OCI-LY7 (cell line): ENCODE measurements at regions not wholly inside any gene's neighbourhood (a gene's known extent, or its start where the extent isn't known, plus 50 kb on each side); places are given as distances from the start of the nearest gene placed in this dataset.

Source experiments
- BruUV-seq: library from RNA; stranded (reverse); fragments of 400-500 nt; replicated peaks from 2 replicates; lab custom pipeline; 2021; lab: Mats Ljungman, UMichigan
- CTCF ChIA-PET: fragments of 300-600 bp; sonication (Branson Sonifier 250); formaldehyde crosslinking; loops from one replicate; lab custom pipeline; 2022; ENCODE audit warnings: antibody characterized with exemption; ENCODE audit not compliant: unreplicated experiment; lab: Charles Lee
- POLR2A ChIA-PET: fragments of 300-600 bp; sonication (Branson Sonifier 250); formaldehyde crosslinking; loops from one replicate; lab custom pipeline; 2022; ENCODE audit warnings: antibody characterized with exemption; lab: Charles Lee
- DNase-seq: peaks from one replicate; pipeline ENCODE4 v3.0.0-alpha.2; 2015; ENCODE audit warnings: low spot score
- H2AFZ ChIP-seq: fragments of 200-600 bp; sonication (generic), shearing (Covaris generic); 2 replicates; pipeline ENCODE4 v1.6.1; 2014; ENCODE audit warnings: mild to moderate bottlenecking, antibody characterized with exemption, low read length, moderate library complexity
- H3K27ac ChIP-seq: fragments of 200-600 bp; sonication (generic); 2 replicates; pipeline ENCODE4 v1.5.1; 2014; ENCODE audit warnings: mixed run types, low read depth, mild to moderate bottlenecking, moderate library complexity, low read length, inconsistent platforms; ENCODE audit not compliant: poor library complexity, severe bottlenecking
- H3K36me3 ChIP-seq: fragments of 200-600 bp; sonication (generic); 2 replicates; pipeline ENCODE4 v1.6.1; 2014; ENCODE audit warnings: mild to moderate bottlenecking, antibody characterized with exemption, low read length, moderate library complexity, mixed read lengths; ENCODE audit not compliant: insufficient read depth
- H3K4me1 ChIP-seq: fragments of 200-600 bp; sonication (generic); 2 replicates; pipeline ENCODE4 v1.5.1; 2014; ENCODE audit warnings: mild to moderate bottlenecking, low read length; ENCODE audit not compliant: insufficient read depth, poor library complexity, severe bottlenecking
- H3K4me2 ChIP-seq: fragments of 200-600 bp; sonication (generic); 2 replicates; pipeline ENCODE4 v1.6.1; 2014; ENCODE audit warnings: mild to moderate bottlenecking, low read length
- H3K4me3 ChIP-seq: fragments of 200-600 bp; sonication (generic); 2 replicates; pipeline ENCODE4 v1.5.1; 2014; ENCODE audit warnings: mild to moderate bottlenecking, low read depth, low read length; ENCODE audit not compliant: poor library complexity, severe bottlenecking
- H3K79me2 ChIP-seq: fragments of 200-600 bp; sonication (generic); 2 replicates; pipeline ENCODE4 v1.6.1; 2016; ENCODE audit warnings: low read depth, mild to moderate bottlenecking, low read length, moderate library complexity, mixed read lengths; ENCODE audit not compliant: insufficient read depth
- H3K9me2 ChIP-seq: fragments of 200-600 bp; sonication (generic); 2 replicates; pipeline ENCODE4 v1.6.1; 2016; ENCODE audit warnings: mild to moderate bottlenecking, low read length, mixed read lengths; ENCODE audit not compliant: insufficient read depth
- H3K9me3 ChIP-seq: fragments of 200-600 bp; sonication (generic); 2 replicates; pipeline ENCODE4 v1.6.1; 2014; ENCODE audit warnings: mild to moderate bottlenecking, mixed run types, low read length, mixed read lengths
- H4K20me1 ChIP-seq: fragments of 200-600 bp; sonication (generic); 2 replicates; pipeline ENCODE4 v1.6.1; 2014; ENCODE audit warnings: mild to moderate bottlenecking, antibody characterized with exemption, low read length, moderate library complexity, mixed read lengths; ENCODE audit not compliant: insufficient read depth
- CTCF ChIP-seq: fragments of 200-600 bp; sonication (generic); conservative IDR thresholded peaks from 2 replicates; pipeline ENCODE4 v1.5.1; 2014; ENCODE audit warnings: mild to moderate bottlenecking, antibody characterized with exemption, low read length, moderate library complexity, mixed read lengths
- EZH2phosphoT487 ChIP-seq: fragments of 200-600 bp; sonication (generic); IDR thresholded peaks from 2 replicates; pipeline ENCODE4 v1.6.1; 2018; ENCODE audit warnings: low read depth, borderline replicate concordance, mild to moderate bottlenecking, mixed run types, antibody characterized with exemption, low read length, moderate library complexity, mixed read lengths
- intact Hi-C: fragments of 100-400 bp; cut with micrococcal nuclease; formaldehyde crosslinking; loops from one replicate; pipeline ENCODE4 v1.10.0; 2022; ENCODE audit not compliant: unreplicated experiment

- Histone ChIP-seq H3K9me3 (no peaks in the 10 kb centered on the region), H3K4me3 (no peak overlapping the region), H4K20me1 (no peaks in the 10 kb centered on the region), H3K4me1 (no peaks in the 10 kb centered on the region), H2AFZ (no peak overlapping the region), H3K4me2 (no peak overlapping the region), H3K79me2 (no peaks in the 10 kb centered on the region), H3K36me3 (no peaks in the 10 kb centered on the region), H3K9me2 (no peaks in the 10 kb centered on the region), H3K27ac (no peak overlapping the region)
- BruUV-seq: no TSS peak
- TF ChIP-seq EZH2phosphoT487 (no peak), CTCF (no peak)
- DNase-seq: no peak
- intact Hi-C loops: no loop called here
- CTCF ChIA-PET: no interaction called here
- POLR2A ChIA-PET: no interaction called here
These were observed 530.7 kb upstream of the CHORDC1 start for GRCh38 chr11:90753546-90753945.

- Histone ChIP-seq H3K9me2 (no peaks in the 10 kb centered on the region), H2AFZ (no peak overlapping the region), H3K9me3 (peaks cover 5% of the 10 kb centered on the region; the same call in 1 of the 2 replicates), H4K20me1 (no peaks in the 10 kb centered on the region), H3K79me2 (no peaks in the 10 kb centered on the region), H3K27ac (no peak overlapping the region), H3K36me3 (no peaks in the 10 kb centered on the region), H3K4me1 (no peaks in the 10 kb centered on the region), H3K4me3 (no peak overlapping the region), H3K4me2 (no peak overlapping the region)
- TF ChIP-seq EZH2phosphoT487 (no peak), CTCF (no peak)
- BruUV-seq: no TSS peak
- DNase-seq: no peak
- intact Hi-C loops: no loop called here
- CTCF ChIA-PET: no interaction called here
- POLR2A ChIA-PET: interaction anchor here (0.8 kb wide), 1 partner anchor 11 kb away, joined by 4 read pairs; no protein-coding TSS in a partner anchor
These were observed 524.2 kb upstream of the CHORDC1 start for GRCh38 chr11:90747057-90747456.

GRCh38 chr11:90744169-90744568 lies 521.3 kb upstream of the CHORDC1 start:
- Histone ChIP-seq H3K27ac (no peak overlapping the region), H3K9me3 (peaks cover 5% of the 10 kb centered on the region; the same call in 1 of the 2 replicates), H3K4me2 (no peak overlapping the region), H3K4me1 (no peaks in the 10 kb centered on the region), H3K79me2 (no peaks in the 10 kb centered on the region), H3K36me3 (no peaks in the 10 kb centered on the region), H3K9me2 (no peaks in the 10 kb centered on the region), H2AFZ (no peak overlapping the region), H3K4me3 (no peak overlapping the region), H4K20me1 (no peaks in the 10 kb centered on the region)
- CTCF ChIA-PET: no interaction called here
- BruUV-seq: no TSS peak
- POLR2A ChIA-PET: no interaction called here
- TF ChIP-seq CTCF (no peak), EZH2phosphoT487 (no peak)
- intact Hi-C loops: no loop called here
- no peak for DNase-seq
